Subcutaneous abdominal adipose tissue (tissue), 5 donors: ENCODE measurements at regions not wholly inside any gene's neighbourhood (a gene's known extent, or its start where the extent isn't known, plus 50 kb on each side); places are given as distances from the start of the nearest gene placed in this dataset.

Source experiments
- H3K27ac ChIP-seq: one replicate; pipeline ENCODE4 v1.7.0; 2013; ENCODE audit warnings: low read depth, mild to moderate bottlenecking, inconsistent platforms, low read length, moderate library complexity
- H3K27me3 ChIP-seq, 5 donors: one replicate each; pipeline ENCODE4 v1.7.0; 2013; ENCODE audit warnings: low read length in 5 of 5, inconsistent platforms in 1 of 5; ENCODE audit not compliant: control insufficient read depth in 5 of 5, insufficient read depth in 4 of 5
- H3K36me3 ChIP-seq, 5 donors: one replicate each; pipeline ENCODE4 v1.7.0; 2013; ENCODE audit warnings: low read length in 5 of 5; ENCODE audit not compliant: control insufficient read depth in 5 of 5, insufficient read depth in 5 of 5
- H3K4me1 ChIP-seq, 5 donors: one replicate each; pipeline ENCODE4 v1.7.0; 2013; ENCODE audit warnings: low read length in 5 of 5, mild to moderate bottlenecking in 3 of 5, moderate library complexity in 1 of 5; ENCODE audit not compliant: control insufficient read depth in 5 of 5, insufficient read depth in 5 of 5
- H3K4me3 ChIP-seq, 5 donors: one replicate each; pipeline ENCODE4 v1.7.0; 2013; ENCODE audit warnings: low read length in 5 of 5, low read depth in 1 of 5
- H3K9ac ChIP-seq, 5 donors: one replicate each; pipeline ENCODE4 v1.7.0; 2013; ENCODE audit warnings: low read length in 5 of 5, mild to moderate bottlenecking in 4 of 5, moderate library complexity in 3 of 5
- H3K9me3 ChIP-seq, 5 donors: one replicate each; pipeline ENCODE4 v1.7.0; 2013; ENCODE audit warnings: low read length in 5 of 5; ENCODE audit not compliant: control insufficient read depth in 5 of 5
- donor health status: healthy.
- donor health status: healthy.
- donor health status: healthy.
- donor health status: healthy.
- donor health status: healthy.

DNA sequence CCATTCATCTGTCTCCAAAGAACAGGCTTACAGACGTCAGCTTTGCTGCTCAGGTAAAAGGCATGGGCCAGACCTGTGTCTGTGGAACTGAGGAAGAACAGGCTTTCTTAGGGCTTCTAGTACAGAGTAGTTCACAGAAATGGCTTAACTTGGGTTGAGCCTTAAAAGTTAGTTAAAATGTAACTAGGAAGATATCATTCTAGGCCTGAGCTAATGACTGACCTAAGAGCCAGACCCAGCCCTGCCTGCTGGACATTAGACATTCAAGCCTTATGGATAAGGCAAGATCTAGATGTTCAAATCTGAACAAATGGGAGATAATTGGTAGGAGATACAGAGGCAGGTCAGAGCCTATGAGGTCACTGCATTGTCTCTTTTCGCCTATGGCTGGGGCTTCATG, 73.9 kb upstream of the SLC14A2 start:
- no peak overlapping the region for H3K4me3 ChIP-seq
- H3K27ac ChIP-seq, result no peak overlapping the region
- peaks cover 0 to 7% (median 5%) of the 10 kb centered on the region in 5 donors for H3K9me3 ChIP-seq
- peaks cover 0 to 6% (median 0%) of the 10 kb centered on the region in 5 donors for H3K4me1 ChIP-seq
- H3K9ac ChIP-seq, result no peak overlapping the region
- H3K36me3 ChIP-seq, result no peaks in the 10 kb centered on the region
- H3K27me3 ChIP-seq, result no peaks in the 10 kb centered on the region

DNA sequence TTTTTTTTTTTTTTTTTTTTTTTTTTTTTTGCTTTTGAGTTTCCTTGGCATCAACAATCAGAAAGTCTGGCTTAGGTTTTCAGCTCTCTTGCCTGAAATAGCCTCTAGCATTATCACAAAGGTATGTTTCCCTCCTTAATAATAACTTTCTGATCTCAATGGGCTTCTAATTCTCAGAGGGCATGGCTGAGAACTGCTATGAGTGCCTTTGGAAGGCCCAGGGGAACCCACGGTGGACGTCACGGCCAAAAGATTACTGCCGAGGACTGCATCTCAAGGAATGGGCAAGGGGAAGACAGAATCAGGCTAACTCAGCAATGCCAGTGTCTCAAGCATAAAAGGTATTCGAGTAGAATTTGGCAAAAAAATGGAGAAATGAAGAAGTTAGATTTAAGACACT, 73.2 kb upstream of the SLC14A2 start:
- Histone ChIP-seq H3K9ac (no peak overlapping the region), H3K36me3 (no peaks in the 10 kb centered on the region), H3K27ac (no peak overlapping the region), H3K9me3 (peaks cover 0 to 7% (median 5%) of the 10 kb centered on the region in 5 donors), H3K27me3 (no peaks in the 10 kb centered on the region), H3K4me1 (peaks cover 0 to 6% (median 0%) of the 10 kb centered on the region in 5 donors), H3K4me3 (no peak overlapping the region)

DNA sequence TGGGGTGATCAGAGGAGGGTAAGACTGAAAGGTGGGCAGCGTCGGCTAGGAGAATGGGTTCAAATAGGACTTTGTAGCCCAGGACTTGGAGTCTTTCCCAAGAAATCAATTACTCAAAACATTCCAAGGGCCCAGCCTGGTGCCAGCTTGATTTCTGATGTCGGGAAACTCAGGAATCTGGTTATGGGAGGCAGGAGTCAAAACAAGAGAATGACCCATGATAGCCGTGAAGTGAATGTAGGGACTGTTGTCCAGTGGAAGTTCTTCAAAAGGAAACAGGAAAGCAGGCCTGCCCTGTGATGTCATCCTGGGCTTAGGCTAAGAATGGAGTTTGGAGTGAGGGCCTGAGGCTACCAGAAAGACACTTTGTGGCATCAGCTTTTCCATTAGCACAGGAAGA, 67.4 kb upstream of the SLC14A2 start:
- no peak overlapping the region for H3K9ac ChIP-seq
- no peaks in the 10 kb centered on the region for H3K36me3 ChIP-seq
- H3K4me1 ChIP-seq, result no peaks in the 10 kb centered on the region
- no peaks in the 10 kb centered on the region for H3K27me3 ChIP-seq
- H3K4me3 ChIP-seq, result no peak overlapping the region
- H3K27ac ChIP-seq, result no peak overlapping the region
- no peaks in the 10 kb centered on the region for H3K9me3 ChIP-seq

DNA sequence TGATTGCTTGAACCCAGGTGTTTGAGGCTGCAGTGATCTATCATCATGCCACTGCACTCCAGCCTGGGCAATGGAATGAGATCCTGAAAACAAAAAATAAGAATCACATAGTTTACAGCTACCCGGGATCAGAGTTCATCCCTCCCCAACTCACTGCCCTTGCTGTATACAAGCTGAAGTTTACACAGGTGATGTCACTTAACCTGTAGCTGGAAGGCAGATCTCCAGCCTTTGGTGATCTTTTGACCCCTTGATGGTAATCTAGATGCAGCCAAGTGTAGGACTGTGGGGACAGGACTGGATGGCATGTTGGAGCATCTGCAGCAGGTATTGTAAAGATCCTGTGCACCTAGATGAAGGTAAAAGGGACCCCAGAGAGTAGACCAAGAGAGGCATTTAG, 66.7 kb upstream of the SLC14A2 start:
- H3K27ac ChIP-seq, result no peak overlapping the region
- no peaks in the 10 kb centered on the region for H3K9me3 ChIP-seq
- peaks cover 0 to under 1% (median 0%) of the 10 kb centered on the region in 5 donors for H3K4me1 ChIP-seq
- H3K27me3 ChIP-seq, result no peaks in the 10 kb centered on the region
- H3K36me3 ChIP-seq, result no peaks in the 10 kb centered on the region
- no peak overlapping the region for H3K9ac ChIP-seq
- H3K4me3 ChIP-seq, result no peak overlapping the region

DNA sequence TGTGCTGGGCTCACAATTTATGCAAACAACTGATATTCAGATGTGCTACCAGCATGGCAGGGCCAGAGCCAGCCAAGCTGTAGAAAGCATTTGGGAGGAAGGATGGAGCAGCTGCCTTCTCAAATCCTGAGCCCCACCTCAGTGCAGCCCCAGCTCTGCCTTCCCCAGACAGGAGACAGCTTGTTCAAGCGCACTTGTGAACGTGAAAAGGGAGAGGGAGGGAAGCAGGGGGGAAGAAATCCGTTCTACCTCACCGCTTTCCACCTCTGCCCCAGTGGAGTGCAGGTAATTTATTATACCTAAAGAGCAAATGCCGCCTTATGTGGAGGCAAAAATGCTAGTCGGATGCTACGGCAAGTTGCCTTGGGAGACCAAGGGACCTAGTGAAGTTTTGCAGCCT, 66.0 kb upstream of the SLC14A2 start:
- Histone ChIP-seq H3K9me3 (no peaks in the 10 kb centered on the region), H3K27me3 (no peaks in the 10 kb centered on the region), H3K9ac (no peak overlapping the region), H3K36me3 (no peaks in the 10 kb centered on the region), H3K4me3 (no peak overlapping the region), H3K27ac (no peak overlapping the region), H3K4me1 (peaks cover 0 to 7% (median 2%) of the 10 kb centered on the region in 5 donors)

DNA sequence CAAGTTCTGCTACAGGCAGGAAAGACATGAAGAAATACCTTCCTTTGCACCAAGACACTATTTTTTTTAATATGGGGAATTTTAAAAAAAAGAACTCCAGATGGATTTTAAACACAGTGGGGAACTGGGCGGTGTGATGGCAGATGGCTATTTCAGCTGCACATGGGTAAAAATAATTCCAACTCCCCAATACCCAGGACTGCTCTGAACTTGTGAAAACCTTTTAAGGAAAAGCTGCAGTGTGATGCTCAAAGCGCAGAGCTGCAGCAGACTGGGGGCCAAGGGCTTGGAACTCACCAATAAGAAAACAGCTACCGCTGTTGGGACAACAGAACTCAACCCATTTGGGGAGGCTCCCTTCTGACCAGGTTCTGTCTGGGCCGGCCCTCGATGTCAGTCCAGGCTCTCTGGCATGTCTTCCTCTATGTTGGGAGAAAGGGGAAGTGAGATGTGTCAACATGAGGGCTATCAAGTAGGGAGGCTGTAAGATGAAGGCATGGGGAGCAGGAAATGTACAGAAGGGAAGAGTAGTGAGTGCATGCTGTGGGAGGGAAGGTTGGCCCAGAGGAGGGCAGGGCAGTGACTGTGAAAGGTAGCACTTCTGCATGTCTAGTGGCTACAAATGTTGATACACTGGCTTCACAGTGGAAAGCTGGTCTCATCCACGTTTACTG, 64.0 kb upstream of the SLC14A2 start:
- no peak overlapping the region for H3K9ac ChIP-seq
- H3K9me3 ChIP-seq, result no peaks in the 10 kb centered on the region
- no peak overlapping the region for H3K4me3 ChIP-seq
- H3K4me1 ChIP-seq, result peaks cover 0 to 11% (median 5%) of the 10 kb centered on the region in 5 donors
- no peaks in the 10 kb centered on the region for H3K27me3 ChIP-seq
- H3K36me3 ChIP-seq, result no peaks in the 10 kb centered on the region
- H3K27ac ChIP-seq, result no peak overlapping the region

DNA sequence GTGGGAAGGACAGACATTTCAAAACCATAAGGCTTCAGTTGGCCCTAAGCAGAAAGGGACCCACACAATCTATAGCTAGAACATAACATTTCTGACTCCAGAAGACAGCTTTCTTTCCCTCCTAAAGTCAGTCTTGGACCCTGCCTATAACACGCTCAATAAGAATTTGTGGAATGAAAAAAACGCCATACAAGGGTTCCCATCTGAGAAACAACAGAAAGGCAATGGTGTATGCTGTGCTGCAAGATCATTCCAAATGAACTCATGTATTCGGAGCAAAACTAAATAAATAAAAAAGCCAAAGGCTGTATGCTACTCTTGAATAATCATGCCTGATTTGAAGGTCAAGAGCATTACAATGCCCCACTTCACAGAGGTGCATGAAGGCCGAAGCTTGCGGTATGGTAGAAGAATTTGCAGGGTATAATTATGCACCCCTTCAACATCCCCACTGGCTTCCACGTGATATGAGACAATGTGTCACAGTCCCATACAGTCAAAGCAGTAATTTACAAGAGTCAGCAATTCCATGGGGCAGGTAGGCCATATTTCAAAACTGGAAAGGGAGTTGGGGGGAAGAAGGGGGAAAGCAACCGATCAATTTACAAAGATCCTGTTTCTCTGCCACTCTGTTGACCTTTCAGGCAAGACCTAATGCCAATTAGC, 61.4 kb upstream of the SLC14A2 start:
- no peak overlapping the region for H3K4me3 ChIP-seq
- H3K9ac ChIP-seq, result no peak overlapping the region
- no peak overlapping the region for H3K27ac ChIP-seq
- peaks cover 0 to 11% (median 5%) of the 10 kb centered on the region in 5 donors for H3K4me1 ChIP-seq
- H3K27me3 ChIP-seq, result no peaks in the 10 kb centered on the region
- no peaks in the 10 kb centered on the region for H3K36me3 ChIP-seq
- H3K9me3 ChIP-seq, result no peaks in the 10 kb centered on the region

DNA sequence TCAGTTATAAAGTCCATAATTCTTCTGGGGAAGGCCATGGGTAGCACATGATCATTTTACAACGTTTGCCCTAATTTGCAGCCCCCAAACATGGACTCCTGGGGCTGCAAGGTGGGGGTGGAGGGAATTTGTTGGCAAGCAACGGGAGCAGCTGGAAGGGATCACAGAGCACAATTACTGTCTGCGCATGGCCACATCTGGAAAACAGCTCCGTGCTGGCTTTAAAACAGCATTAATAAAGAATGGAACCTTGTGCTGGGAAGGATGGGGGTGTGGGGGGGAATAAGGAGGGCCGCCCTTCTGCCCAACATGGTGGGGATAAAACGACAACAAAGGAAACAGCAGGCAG, 60.9 kb upstream of the SLC14A2 start:
- H3K4me3 ChIP-seq, result no peak overlapping the region
- peaks cover 0 to 11% (median 5%) of the 10 kb centered on the region in 5 donors for H3K4me1 ChIP-seq
- no peak overlapping the region for H3K27ac ChIP-seq
- H3K27me3 ChIP-seq, result no peaks in the 10 kb centered on the region
- H3K9me3 ChIP-seq, result no peaks in the 10 kb centered on the region
- H3K36me3 ChIP-seq, result no peaks in the 10 kb centered on the region
- no peak overlapping the region for H3K9ac ChIP-seq

DNA sequence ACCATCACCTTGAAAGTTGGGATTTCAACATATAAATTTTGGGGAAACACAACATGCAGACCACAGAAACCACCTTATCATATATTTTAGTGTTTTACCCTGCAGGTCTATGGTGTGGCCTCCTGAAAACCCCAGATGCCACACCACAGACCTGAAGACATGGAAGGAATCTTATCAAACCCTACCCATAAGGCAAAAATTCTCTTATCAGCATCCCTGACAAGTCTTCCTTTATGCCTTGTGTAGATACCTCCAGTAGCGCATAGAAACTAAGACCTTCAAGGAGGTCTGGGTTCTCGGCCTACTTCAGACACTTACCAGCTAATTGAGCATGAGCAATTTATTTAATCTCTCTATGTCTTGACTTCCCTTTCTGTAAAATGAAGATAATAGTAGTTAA, 59.1 kb upstream of the SLC14A2 start:
- H3K4me1 ChIP-seq, result peaks cover 0 to 11% (median 5%) of the 10 kb centered on the region in 5 donors
- no peak overlapping the region for H3K4me3 ChIP-seq
- H3K9me3 ChIP-seq, result no peaks in the 10 kb centered on the region
- no peak overlapping the region for H3K9ac ChIP-seq
- no peaks in the 10 kb centered on the region for H3K36me3 ChIP-seq
- no peak overlapping the region for H3K27ac ChIP-seq
- no peaks in the 10 kb centered on the region for H3K27me3 ChIP-seq

DNA sequence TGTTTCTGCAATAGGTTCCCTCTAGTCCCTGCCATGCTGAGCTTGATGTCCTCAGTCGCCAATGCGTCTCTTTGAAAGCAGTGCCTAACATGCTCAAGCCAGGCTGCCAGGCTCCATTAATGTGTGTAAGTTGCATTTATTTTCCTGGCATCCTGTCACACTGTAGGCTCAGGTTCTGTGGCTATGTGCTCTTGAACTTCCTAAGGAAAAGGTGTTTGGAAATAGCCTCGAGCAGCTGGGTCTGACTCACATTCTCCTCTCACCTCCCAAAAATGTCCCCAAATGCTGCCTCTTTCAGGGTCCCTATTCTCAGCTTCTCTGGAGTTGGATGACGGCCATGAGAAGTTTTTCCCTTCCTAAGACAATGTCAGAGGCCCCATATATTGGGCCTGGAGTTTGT, 58.0 kb upstream of the SLC14A2 start:
- Histone ChIP-seq H3K27me3 (no peaks in the 10 kb centered on the region), H3K4me1 (peaks cover 0 to 16% (median 6%) of the 10 kb centered on the region in 5 donors), H3K4me3 (no peak overlapping the region), H3K36me3 (no peaks in the 10 kb centered on the region), H3K9ac (no peak overlapping the region), H3K9me3 (no peaks in the 10 kb centered on the region), H3K27ac (no peak overlapping the region)
